Colonic mucosa (tissue), 4 donors: ENCODE measurements at regions not wholly inside any gene's neighbourhood (a gene's known extent, or its start where the extent isn't known, plus 50 kb on each side); places are given as distances from the start of the nearest gene placed in this dataset.

Experiments
- DNase-seq: peaks from one replicate; pipeline ENCODE4 v3.0.0-alpha.2; 2020
- H3K27ac ChIP-seq: fragments of 200-600 bp; one replicate; pipeline ENCODE4 v1.8.0; 2021
- H3K27me3 ChIP-seq: fragments of 200-600 bp; one replicate; pipeline ENCODE4 v1.8.0; 2021
- H3K36me3 ChIP-seq: fragments of 200-600 bp; one replicate; pipeline ENCODE4 v1.8.0; 2021
- H3K4me1 ChIP-seq: fragments of 200-600 bp; one replicate; pipeline ENCODE4 v1.8.0; 2021; ENCODE audit warnings: mild to moderate bottlenecking
- H3K4me3 ChIP-seq: fragments of 200-600 bp; one replicate; pipeline ENCODE4 v1.8.0; 2021
- H3K9ac ChIP-seq, 2 donors: one replicate each; pipeline ENCODE4 v1.7.0; 2013; ENCODE audit warnings: control low read depth in 2 of 2, low read depth in 2 of 2, low read length in 2 of 2
- H3K9me3 ChIP-seq: fragments of 200-600 bp; one replicate; pipeline ENCODE4 v1.8.0; 2021
- CTCF ChIP-seq: fragments of 200-600 bp; IDR thresholded peaks from one replicate; pipeline ENCODE4 v1.8.0; 2022; ENCODE audit warnings: antibody characterized with exemption, mild to moderate bottlenecking
- intact Hi-C: fragments of 100-400 bp; cut with DNase I; formaldehyde crosslinking; loops from one replicate; pipeline ENCODE4 v1.14.1; 2022
- donor health status: healthy.
- donor health status: DM: no; HTN: no; CAD: no.
- donor health status: DM: no; HTN: no; CAD: no.

DNA sequence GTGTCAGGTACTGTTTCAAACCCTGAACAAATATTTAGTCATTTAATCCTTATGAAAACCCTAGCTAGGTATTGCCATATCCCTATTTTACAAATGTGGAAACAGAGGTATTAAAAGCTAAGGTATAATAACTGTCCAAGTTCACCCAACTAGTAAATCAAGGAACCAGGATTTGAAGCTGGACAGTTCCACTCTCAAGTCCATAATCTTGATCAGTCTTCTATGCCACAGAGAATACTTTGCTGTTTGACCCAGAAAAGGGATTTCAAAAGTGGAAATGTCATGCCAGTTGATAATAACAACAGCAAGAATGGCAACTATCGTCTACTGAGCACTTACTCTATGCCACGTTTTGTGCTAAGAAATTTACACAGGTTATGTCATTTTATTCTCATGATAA, 90.4 kb upstream of the KIT start:
- Histone ChIP-seq H3K27me3 (no peaks in the 10 kb centered on the region), H3K9me3 (no peaks in the 10 kb centered on the region), H3K4me1 (no peaks in the 10 kb centered on the region), H3K27ac (no peak overlapping the region), H3K9ac (no peak overlapping the region), H3K4me3 (no peak overlapping the region), H3K36me3 (no peaks in the 10 kb centered on the region)
- no peak for TF ChIP-seq CTCF
- DNase-seq = no peak
- intact Hi-C loops = no loop called here

GRCh38 chr4:54568184-54568583, 89.6 kb upstream of the KIT start:
- Histone ChIP-seq H3K4me3 (no peak overlapping the region), H3K9me3 (no peaks in the 10 kb centered on the region), H3K27me3 (no peaks in the 10 kb centered on the region), H3K27ac (no peak overlapping the region), H3K9ac (no peak overlapping the region), H3K36me3 (no peaks in the 10 kb centered on the region), H3K4me1 (no peaks in the 10 kb centered on the region)
- intact Hi-C loops = no loop called here
- no peak for DNase-seq
- no peak for TF ChIP-seq CTCF

DNA sequence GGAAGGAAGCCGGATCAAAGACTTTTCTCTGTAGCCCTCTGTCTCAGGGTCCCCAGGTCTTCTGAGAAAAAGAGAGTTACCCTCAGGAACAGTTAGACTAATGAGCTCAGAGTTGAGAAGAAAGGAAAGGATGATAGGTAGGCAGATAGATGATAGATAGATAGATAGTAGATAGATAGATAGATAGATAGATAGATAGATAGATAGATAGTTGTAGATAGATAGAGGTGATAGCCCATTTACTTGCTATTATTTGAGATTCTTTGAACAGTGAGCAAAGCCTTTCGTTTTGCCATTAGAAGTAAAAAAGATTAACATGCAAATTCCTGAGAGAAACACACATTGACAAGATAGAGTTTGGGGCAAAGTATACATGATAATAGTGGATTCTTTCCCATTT, 86.9 kb upstream of the KIT start:
- Histone ChIP-seq H3K36me3 (no peaks in the 10 kb centered on the region), H3K9ac (no peak overlapping the region), H3K9me3 (no peaks in the 10 kb centered on the region), H3K4me3 (no peak overlapping the region), H3K27me3 (no peaks in the 10 kb centered on the region), H3K27ac (no peak overlapping the region), H3K4me1 (no peaks in the 10 kb centered on the region)
- TF ChIP-seq CTCF = no peak
- intact Hi-C loops = no loop called here
- no peak for DNase-seq

- no peak overlapping the region for H3K4me3 ChIP-seq
- H3K27ac ChIP-seq = no peak overlapping the region
- TF ChIP-seq CTCF = no peak
- no peak overlapping the region for H3K9ac ChIP-seq
- intact Hi-C loops = no loop called here
- H3K27me3 ChIP-seq = no peaks in the 10 kb centered on the region
- no peaks in the 10 kb centered on the region for H3K9me3 ChIP-seq
- DNase-seq = no peak
- no peaks in the 10 kb centered on the region for H3K4me1 ChIP-seq
- H3K36me3 ChIP-seq = no peaks in the 10 kb centered on the region
These were observed 86.2 kb upstream of the KIT start for GRCh38 chr4:54571293-54572151.

- no peak overlapping the region for H3K27ac ChIP-seq
- intact Hi-C loops = no loop called here
- no peak for TF ChIP-seq CTCF
These were observed 85.6 kb upstream of the KIT start for GRCh38 chr4:54572152-54572542.

More at GRCh38 chr4:54572152-54572542, 85.6 kb upstream of the KIT start:
- H3K9ac ChIP-seq = no peak overlapping the region
- no peaks in the 10 kb centered on the region for H3K9me3 ChIP-seq
- no peak overlapping the region for H3K4me3 ChIP-seq
- DNase-seq = no peak
- H3K36me3 ChIP-seq = no peaks in the 10 kb centered on the region
- no peaks in the 10 kb centered on the region for H3K4me1 ChIP-seq
- H3K27me3 ChIP-seq = no peaks in the 10 kb centered on the region
